Erythroblast (primary cell): ENCODE measurements at regions not wholly inside any gene's neighbourhood (a gene's known extent, or its start where the extent isn't known, plus 50 kb on each side); places are given as distances from the start of the nearest gene placed in this dataset.
"Not testable (repeated sequence)": the region's sequence is repeated elsewhere in the genome, so short reads cannot be mapped to it uniquely, and the experiment has no call there.

Source experiments
- DNase-seq, 2 experiments: peaks; one replicate each; lab custom pipeline; 2025; lab: John Stamatoyannopoulos, UW
- GATA1 ChIP-seq: IDR thresholded peaks from 2 replicates; pipeline ENCODE4 v1.6.1; 2011; ENCODE audit warnings: low read depth, mild to moderate bottlenecking, control low read depth, low read length, moderate library complexity
- POLR2A ChIP-seq: IDR thresholded peaks from 2 replicates; pipeline ENCODE4 v1.6.1; 2011; ENCODE audit warnings: mild to moderate bottlenecking, low read length

- no peak for DNase-seq
- TF ChIP-seq GATA1 (no peak), POLR2A (no peak)
Observed at GRCh38 chr5:135149956-135150723, 116.1 kb upstream of the PITX1 start.

GRCh38 chr5:135149229-135149955, 115.4 kb upstream of the PITX1 start:
- TF ChIP-seq GATA1: no peak
- no peak for DNase-seq

- DNase-seq: no peak
Observed at GRCh38 chr5:135147294-135148090, 113.5 kb upstream of the PITX1 start.

GRCh38 chr5:135145985-135146384, 112.0 kb upstream of the PITX1 start:
- DNase-seq: no peak
- TF ChIP-seq POLR2A (no peak), GATA1 (no peak)

More at GRCh38 chr5:135147294-135148090, 113.5 kb upstream of the PITX1 start:
- no peak for TF ChIP-seq POLR2A
- TF ChIP-seq GATA1: no peak

DNA sequence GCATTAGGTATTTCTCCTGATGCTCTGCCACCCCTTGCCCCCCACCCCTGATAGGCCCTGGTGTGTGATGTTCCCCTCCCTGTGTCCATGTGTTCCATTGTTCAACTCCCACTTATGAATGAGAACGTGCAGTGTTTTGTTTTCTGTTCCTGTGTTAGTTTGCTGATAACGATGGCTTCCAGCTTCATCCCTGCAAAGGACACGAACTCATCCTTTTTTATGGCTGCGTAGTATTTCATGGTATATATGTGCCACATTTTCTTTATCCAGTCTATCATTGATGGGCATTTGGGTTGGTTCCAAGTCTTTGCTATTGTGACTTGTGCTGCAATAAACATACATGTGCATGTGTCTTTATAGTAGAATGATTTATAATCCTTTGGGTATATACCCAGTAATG, 109.7 kb upstream of the PITX1 start:
- DNase-seq: not testable (repeated sequence)

DNA sequence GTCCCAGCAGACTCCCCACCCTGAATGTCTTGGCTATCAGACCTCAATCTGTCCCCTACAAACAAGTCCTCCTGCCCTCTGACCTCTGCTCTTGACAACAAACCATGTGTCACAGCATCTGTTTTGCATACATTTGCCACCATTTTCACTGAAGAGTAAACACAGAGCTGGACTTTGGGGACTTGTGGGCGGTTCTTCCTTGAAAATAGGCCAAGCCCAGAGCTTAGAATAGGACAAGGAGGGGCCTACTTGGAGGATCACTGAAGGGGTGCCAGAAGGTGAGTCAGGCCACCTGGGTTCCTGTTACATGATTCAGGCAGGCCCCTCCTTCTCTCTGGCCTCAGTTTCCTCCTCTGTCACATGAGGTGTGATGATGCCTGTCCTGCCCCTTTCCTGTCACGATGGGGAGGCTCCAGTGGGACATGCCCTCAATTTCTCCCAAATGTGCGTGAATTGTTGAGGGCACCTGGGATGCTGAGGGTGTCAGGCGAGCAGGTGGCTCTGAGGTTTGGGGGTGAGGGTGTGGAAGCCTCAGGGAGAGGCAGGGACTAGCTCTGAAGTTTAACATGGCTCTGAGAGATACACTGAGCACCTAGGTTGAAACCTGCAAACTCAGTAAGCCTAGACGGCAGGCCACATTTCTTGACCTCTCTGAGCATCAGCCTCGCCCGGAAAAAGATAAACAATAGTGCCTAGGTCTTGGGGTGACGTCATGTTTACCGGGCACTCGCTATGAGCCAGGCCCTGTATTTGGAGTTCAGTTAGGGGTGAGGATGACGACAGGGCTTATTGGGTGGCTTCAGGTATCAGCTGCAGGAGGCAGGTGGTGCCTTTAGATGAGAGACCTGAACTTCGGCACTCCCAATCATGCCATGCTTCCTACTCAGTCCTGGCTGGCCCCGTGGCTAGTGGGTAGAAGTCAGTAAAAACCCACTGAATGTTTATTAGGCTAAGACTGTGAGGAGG, 107.6 kb upstream of the PITX1 start:
- no peak for TF ChIP-seq GATA1
- TF ChIP-seq POLR2A: no peak
- no peak for DNase-seq

DNA sequence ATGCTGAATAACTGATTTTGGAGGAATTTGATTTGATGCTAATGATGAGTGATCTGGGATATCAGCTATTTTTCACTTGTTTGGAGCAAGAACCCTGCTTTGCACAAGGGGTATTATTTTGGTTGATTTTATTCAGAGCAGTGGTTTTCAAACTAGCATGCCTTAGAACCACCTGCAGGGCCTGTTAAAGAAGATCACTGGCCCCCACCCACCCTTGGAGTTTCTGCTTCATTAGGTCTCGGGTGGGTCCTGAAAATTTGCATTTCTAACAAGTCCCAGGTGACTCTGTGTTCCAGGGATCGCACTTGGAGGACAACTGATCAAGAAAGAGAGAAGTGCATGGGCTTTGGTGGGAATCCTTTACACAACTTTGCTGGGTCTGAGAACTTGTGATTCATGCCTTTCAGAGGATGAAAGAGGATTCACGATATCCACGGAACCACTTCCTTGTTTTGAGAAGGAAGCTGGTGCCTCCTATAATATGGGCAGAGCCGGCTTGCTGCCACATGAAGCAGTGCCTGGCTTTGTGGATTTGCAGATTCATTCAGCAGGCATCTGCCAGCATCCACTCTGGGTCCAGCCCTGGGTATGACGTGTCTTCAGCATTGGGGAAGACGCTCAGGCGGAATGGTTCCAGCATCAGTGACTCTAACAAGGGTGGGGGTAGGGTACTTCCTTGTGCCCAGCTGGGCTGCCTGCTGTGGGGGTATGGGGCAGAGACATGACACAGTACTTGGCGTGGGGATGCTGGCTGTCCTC, 106.6 kb upstream of the PITX1 start:
- DNase-seq: peak in 1 of 2 experiments; percentile 24
- TF ChIP-seq POLR2A (no peak), GATA1 (no peak)

DNA sequence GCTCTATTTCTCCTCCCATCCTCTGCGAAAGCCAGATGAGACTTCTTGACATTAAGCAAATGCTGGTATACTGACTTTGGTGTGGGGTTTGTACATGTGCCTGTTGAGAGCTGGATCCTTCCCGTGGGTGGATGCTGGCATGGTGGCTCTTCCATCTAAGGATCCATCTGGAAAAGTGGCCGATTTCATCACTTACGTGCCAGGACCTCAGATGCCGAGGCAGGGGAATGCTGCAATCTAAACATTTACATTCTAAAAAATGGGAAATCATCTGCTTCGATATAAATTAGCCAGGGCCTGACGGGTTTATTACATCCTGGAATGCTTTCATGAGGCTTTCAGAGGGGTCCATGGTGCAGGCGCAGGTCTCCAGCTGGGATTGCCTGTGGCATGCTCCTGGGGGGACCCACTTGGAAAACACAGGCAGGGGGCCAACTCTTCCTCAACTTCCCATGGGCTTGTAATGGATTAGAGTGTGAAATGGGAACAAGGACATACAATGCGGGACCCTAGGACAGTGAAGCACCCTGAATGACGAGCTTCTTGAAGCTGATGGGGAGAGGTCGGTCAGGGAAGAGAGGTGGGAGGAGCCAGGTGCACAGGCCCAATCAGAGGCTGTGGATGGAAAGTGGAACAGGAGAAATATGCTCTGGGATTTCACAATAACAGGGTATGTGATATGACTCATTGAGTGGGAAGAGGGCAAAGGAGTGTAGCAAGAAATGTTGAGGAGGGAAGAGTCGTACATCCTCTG, 105.5 kb upstream of the PITX1 start:
- no peak for DNase-seq

GRCh38 chr5:135138116-135138850, 104.3 kb upstream of the PITX1 start:
- DNase-seq: no peak
- no peak for TF ChIP-seq POLR2A

More for the DNA sequence above, 105.5 kb upstream of the PITX1 start:
- TF ChIP-seq POLR2A (no peak), GATA1 (no peak)

GRCh38 chr5:135137146-135137915, 103.3 kb upstream of the PITX1 start:
- no peak for DNase-seq
- TF ChIP-seq GATA1: no peak
- TF ChIP-seq POLR2A: no peak
